ENCODE measurements at regions not wholly inside any gene's neighbourhood (a gene's known extent, or its start where the extent isn't known, plus 50 kb on each side); places are given as distances from the start of the nearest gene placed in this dataset.
A peak's percentile ranks its signal among the peaks of the same experiment; 100 is the strongest.

DNA sequence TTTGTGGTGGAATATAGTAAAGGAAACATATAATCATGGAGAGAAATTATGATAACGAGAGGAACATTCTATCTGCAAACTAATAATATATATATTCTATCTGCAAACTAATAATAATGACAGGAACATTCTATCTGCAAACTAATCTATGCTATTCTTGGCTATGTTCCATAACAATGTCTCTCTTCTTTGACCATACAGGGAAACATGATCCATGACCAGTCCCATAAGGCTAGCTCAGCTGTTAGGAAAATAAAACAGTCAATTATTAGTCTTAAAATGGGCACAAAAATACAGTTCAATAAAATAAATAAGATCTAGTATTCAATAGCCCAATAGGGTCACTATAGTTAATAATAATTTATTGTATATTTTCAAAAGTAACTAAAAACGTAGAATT is 707.8 kb upstream of the PCDH20 start (continued):
- TF ChIP-seq FOXA2 (IDR thresholded peaks at IDR 0.05) (no peak), JUND (IDR thresholded peaks at IDR 0.05) (no peak)
- TF ChIP-seq, protein P1, sequence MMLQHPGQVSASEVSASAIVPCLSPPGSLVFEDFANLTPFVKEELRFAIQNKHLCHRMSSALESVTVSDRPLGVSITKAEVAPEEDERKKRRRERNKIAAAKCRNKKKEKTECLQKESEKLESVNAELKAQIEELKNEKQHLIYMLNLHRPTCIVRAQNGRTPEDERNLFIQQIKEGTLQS (IDR thresholded peaks at IDR 0.05) = no peak

DNA sequence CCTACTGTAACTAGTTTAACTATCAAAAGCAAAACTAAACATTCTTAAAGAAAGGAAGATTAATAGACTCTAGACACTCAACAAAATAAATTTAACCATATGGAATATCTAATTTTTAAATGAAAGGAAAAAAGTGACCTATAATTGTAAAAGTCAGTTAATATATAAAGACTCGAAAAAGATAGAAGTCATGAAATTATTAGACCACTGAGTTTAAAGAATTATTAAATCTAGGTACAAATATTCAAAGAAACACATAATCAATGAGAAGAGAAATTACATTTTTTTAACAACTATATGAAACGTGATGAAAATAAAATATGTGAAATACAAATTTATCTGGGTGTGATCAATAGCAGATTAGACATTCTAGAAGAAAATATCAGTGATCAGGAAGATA is 706.8 kb upstream of the PCDH20 start:
- Histone ChIP-seq H3K27me3 (ENCODE audit: control insufficient read depth in 4 of 4, insufficient read depth in 4 of 4, low read length in 3 of 4) (peaks cover 0 to 3% (median 0%) of the 10 kb centered on the region in 4 donors), H3K9me3 (ENCODE audit: control insufficient read depth in 4 of 4, low read length in 3 of 4) (no peaks in the 10 kb centered on the region), H3K4me3 (ENCODE audit: low read depth in 1 of 3, low read length in 3 of 3) (no peak overlapping the region), H3K9ac (ENCODE audit: low read depth in 1 of 2, low read length in 2 of 2) (no peak overlapping the region), H3K4me1 (ENCODE audit: control insufficient read depth in 4 of 4, insufficient read depth in 4 of 4, low read length in 3 of 4) (no peaks in the 10 kb centered on the region), H3K36me3 (ENCODE audit: control insufficient read depth in 4 of 4, insufficient read depth in 3 of 4, low read depth in 1 of 4, low read length in 3 of 4) (no peaks in the 10 kb centered on the region), H3K27ac (ENCODE audit: low read depth in 1 of 2, low read length in 2 of 2) (no peak overlapping the region)
- TF ChIP-seq RXRA (IDR thresholded peaks at IDR 0.05) (no peak), YY1 (IDR thresholded peaks at IDR 0.05) (no peak)
- TF ChIP-seq, protein P2, sequence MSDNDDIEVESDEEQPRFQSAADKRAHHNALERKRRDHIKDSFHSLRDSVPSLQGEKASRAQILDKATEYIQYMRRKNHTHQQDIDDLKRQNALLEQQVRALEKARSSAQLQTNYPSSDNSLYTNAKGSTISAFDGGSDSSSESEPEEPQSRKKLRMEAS (IDR thresholded peaks at IDR 0.05) = no peak
- no peak for DNase-seq (ENCODE audit: low spot score)
- 56% methylated on average over 2 of the region's 2 CpGs for WGBS

DNA sequence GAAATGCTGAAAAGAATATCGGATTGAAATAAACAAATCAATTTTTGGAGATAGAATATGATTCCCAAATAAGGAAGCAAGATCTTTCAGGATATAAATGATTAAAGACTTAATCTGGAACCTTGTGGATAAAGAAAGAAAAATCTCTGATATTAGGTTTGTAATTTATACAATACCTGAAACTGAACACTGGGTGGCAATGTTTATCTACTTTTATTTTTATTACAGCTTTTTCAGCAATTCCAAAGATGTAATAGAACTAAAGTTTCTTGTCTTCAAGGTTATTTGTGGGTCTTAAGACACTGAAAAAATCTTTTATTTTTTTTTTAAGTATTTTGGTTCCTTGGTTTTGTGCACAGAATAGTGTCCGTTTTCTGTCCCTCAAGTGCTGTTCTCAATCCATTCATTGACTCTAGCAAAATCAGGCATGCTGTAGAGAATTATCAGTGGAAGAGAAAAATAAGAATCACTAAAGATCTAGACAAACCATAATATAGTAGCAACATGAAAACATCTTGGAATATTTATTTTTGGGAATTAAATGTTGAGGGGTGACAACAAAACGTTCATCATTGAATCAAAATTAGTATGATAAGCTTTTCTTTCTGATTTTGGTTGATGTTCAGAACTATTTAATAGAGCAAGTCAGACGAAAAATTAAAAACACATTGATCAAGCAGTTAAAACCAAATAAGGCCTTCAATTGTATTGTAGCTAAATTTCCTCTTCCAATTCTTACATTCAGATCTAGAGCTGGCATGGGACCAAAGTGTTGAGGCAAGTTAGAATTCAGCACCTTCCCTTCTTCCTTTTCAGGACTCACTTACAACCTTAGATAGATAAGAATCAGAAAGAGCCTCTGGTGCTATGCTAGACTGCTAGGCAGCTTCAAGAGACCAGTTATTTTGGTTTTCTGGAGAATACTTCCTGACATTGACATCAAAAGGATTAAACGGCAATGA is 704.4 kb upstream of the PCDH20 start:
- TF ChIP-seq RAD21 (IDR thresholded peaks at IDR 0.05) (peak; percentile 69 to 70), FOXA2 (IDR thresholded peaks at IDR 0.05) (no peak)
- TF ChIP-seq, protein P3, sequence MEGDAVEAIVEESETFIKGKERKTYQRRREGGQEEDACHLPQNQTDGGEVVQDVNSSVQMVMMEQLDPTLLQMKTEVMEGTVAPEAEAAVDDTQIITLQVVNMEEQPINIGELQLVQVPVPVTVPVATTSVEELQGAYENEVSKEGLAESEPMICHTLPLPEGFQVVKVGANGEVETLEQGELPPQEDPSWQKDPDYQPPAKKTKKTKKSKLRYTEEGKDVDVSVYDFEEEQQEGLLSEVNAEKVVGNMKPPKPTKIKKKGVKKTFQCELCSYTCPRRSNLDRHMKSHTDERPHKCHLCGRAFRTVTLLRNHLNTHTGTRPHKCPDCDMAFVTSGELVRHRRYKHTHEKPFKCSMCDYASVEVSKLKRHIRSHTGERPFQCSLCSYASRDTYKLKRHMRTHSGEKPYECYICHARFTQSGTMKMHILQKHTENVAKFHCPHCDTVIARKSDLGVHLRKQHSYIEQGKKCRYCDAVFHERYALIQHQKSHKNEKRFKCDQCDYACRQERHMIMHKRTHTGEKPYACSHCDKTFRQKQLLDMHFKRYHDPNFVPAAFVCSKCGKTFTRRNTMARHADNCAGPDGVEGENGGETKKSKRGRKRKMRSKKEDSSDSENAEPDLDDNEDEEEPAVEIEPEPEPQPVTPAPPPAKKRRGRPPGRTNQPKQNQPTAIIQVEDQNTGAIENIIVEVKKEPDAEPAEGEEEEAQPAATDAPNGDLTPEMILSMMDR (IDR thresholded peaks at IDR 0.05; ENCODE audit: low read depth, low read length, missing input control) = peak; percentile 25
- no peaks in the 10 kb centered on the region for H3K36me3 ChIP-seq (ENCODE audit: control insufficient read depth in 4 of 4, insufficient read depth in 3 of 4, low read depth in 1 of 4, low read length in 3 of 4)
- no peaks in the 10 kb centered on the region for H3K9me3 ChIP-seq (ENCODE audit: control insufficient read depth in 4 of 4, low read length in 3 of 4)
- no peak overlapping the region for H3K9ac ChIP-seq (ENCODE audit: low read depth in 1 of 2, low read length in 2 of 2)
- no peak overlapping the region for H3K4me3 ChIP-seq (ENCODE audit: low read depth in 1 of 3, low read length in 3 of 3)
- H3K27ac ChIP-seq (ENCODE audit: low read depth in 1 of 2, low read length in 2 of 2) = no peak overlapping the region
- 44% methylated on average over 5 of the region's 5 CpGs for WGBS
- no peak for DNase-seq (ENCODE audit: low spot score)
- H3K27me3 ChIP-seq (ENCODE audit: control insufficient read depth in 4 of 4, insufficient read depth in 4 of 4, low read length in 3 of 4) = peaks cover 0 to 3% (median 0%) of the 10 kb centered on the region in 4 donors
- H3K4me1 ChIP-seq (ENCODE audit: control insufficient read depth in 4 of 4, insufficient read depth in 4 of 4, low read length in 3 of 4) = no peaks in the 10 kb centered on the region

DNA sequence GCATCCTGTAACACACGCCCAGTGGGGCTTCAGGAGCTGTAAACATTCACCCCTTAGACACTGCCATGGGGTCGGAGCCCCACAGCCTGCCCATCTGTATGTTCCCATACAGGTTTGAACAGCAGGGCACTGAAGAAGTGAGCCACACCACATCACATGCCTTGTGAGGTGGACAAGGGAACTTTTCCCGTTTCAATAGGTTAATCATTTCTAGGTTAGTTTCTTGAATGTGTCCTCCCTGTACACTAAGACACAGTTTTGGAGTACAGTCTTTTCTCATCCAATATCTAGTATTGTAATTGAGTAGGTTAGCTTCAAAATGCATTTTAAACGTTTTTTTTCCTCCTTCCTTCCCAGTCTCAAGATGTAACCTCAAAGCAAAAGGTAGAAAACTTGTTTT is 700.2 kb upstream of the PCDH20 start:
- WGBS = 63% methylated on average over 4 of the region's 4 CpGs
- DNase-seq (ENCODE audit: low spot score) = no peak
- H3K27ac ChIP-seq (ENCODE audit: low read depth in 1 of 2, low read length in 2 of 2) = no peak overlapping the region
- TF ChIP-seq FOXA1 (IDR thresholded peaks at IDR 0.05) = no peak
- no peak for TF ChIP-seq TAF1 (conservative IDR thresholded peaks at IDR 0.05)
- TF ChIP-seq RAD21 (IDR thresholded peaks at IDR 0.05) = no peak
- TF ChIP-seq, protein P2 (IDR thresholded peaks at IDR 0.05) = no peak
- TF ChIP-seq, protein P4, sequence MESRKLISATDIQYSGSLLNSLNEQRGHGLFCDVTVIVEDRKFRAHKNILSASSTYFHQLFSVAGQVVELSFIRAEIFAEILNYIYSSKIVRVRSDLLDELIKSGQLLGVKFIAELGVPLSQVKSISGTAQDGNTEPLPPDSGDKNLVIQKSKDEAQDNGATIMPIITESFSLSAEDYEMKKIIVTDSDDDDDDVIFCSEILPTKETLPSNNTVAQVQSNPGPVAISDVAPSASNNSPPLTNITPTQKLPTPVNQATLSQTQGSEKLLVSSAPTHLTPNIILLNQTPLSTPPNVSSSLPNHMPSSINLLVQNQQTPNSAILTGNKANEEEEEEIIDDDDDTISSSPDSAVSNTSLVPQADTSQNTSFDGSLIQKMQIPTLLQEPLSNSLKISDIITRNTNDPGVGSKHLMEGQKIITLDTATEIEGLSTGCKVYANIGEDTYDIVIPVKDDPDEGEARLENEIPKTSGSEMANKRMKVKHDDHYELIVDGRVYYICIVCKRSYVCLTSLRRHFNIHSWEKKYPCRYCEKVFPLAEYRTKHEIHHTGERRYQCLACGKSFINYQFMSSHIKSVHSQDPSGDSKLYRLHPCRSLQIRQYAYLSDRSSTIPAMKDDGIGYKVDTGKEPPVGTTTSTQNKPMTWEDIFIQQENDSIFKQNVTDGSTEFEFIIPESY (IDR thresholded peaks at IDR 0.05) = no peak
- TF ChIP-seq, protein P3 (IDR thresholded peaks at IDR 0.05; ENCODE audit: low read depth, low read length, missing input control) = no peak
- no peak for TF ChIP-seq GABPA (IDR thresholded peaks at IDR 0.05 in 1 of 2, conservative IDR thresholded peaks at IDR 0.05 in 1 of 2)
- TF ChIP-seq, protein P5, sequence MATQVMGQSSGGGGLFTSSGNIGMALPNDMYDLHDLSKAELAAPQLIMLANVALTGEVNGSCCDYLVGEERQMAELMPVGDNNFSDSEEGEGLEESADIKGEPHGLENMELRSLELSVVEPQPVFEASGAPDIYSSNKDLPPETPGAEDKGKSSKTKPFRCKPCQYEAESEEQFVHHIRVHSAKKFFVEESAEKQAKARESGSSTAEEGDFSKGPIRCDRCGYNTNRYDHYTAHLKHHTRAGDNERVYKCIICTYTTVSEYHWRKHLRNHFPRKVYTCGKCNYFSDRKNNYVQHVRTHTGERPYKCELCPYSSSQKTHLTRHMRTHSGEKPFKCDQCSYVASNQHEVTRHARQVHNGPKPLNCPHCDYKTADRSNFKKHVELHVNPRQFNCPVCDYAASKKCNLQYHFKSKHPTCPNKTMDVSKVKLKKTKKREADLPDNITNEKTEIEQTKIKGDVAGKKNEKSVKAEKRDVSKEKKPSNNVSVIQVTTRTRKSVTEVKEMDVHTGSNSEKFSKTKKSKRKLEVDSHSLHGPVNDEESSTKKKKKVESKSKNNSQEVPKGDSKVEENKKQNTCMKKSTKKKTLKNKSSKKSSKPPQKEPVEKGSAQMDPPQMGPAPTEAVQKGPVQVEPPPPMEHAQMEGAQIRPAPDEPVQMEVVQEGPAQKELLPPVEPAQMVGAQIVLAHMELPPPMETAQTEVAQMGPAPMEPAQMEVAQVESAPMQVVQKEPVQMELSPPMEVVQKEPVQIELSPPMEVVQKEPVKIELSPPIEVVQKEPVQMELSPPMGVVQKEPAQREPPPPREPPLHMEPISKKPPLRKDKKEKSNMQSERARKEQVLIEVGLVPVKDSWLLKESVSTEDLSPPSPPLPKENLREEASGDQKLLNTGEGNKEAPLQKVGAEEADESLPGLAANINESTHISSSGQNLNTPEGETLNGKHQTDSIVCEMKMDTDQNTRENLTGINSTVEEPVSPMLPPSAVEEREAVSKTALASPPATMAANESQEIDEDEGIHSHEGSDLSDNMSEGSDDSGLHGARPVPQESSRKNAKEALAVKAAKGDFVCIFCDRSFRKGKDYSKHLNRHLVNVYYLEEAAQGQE (IDR thresholded peaks at IDR 0.05) = no peak

More for the DNA sequence above, 700.2 kb upstream of the PCDH20 start:
- Histone ChIP-seq H3K4me3 (ENCODE audit: low read depth in 1 of 3, low read length in 3 of 3) (no peak overlapping the region), H3K36me3 (ENCODE audit: control insufficient read depth in 4 of 4, insufficient read depth in 3 of 4, low read depth in 1 of 4, low read length in 3 of 4) (no peaks in the 10 kb centered on the region), H3K4me1 (ENCODE audit: control insufficient read depth in 4 of 4, insufficient read depth in 4 of 4, low read length in 3 of 4) (no peaks in the 10 kb centered on the region), H3K9me3 (ENCODE audit: control insufficient read depth in 4 of 4, low read length in 3 of 4) (no peaks in the 10 kb centered on the region), H3K9ac (ENCODE audit: low read depth in 1 of 2, low read length in 2 of 2) (no peak overlapping the region), H3K27me3 (ENCODE audit: control insufficient read depth in 4 of 4, insufficient read depth in 4 of 4, low read length in 3 of 4) (no peaks in the 10 kb centered on the region)

All from liver (tissue), 8 donors.